ENCODE measurements at regions not wholly inside any gene's neighbourhood (a gene's known extent, or its start where the extent isn't known, plus 50 kb on each side); places are given as distances from the start of the nearest gene placed in this dataset.

- Histone ChIP-seq H2AFZ (ENCODE audit: low read length) (no peak overlapping the region), H3F3A (ENCODE audit: low read depth) (no peaks in the 10 kb centered on the region), H3K27me3 (ENCODE audit: insufficient read depth, low read length, poor library complexity, severe bottlenecking) (no peaks in the 10 kb centered on the region), H3K36me3 (ENCODE audit: insufficient read depth, low read length) (no peaks in the 10 kb centered on the region), H3K9me2 (replicated peaks; ENCODE audit: low read depth, low read length) (no peaks in the 10 kb centered on the region), H3K4me1 (ENCODE audit: insufficient read depth, low read length, poor library complexity, severe bottlenecking) (no peaks in the 10 kb centered on the region), H3K4me3 (ENCODE audit: low read length, poor library complexity, severe bottlenecking) (no peak overlapping the region), H3K4me2 (ENCODE audit: low read depth, low read length, poor library complexity, severe bottlenecking) (no peak overlapping the region), H4K20me1 (ENCODE audit: insufficient read depth, low read length, poor library complexity, severe bottlenecking) (no peaks in the 10 kb centered on the region), H3K9ac (ENCODE audit: low read depth, low read length, poor library complexity, severe bottlenecking) (no peak overlapping the region), H3K9me3 (ENCODE audit: insufficient read depth, low read depth, low read length) (no peaks in the 10 kb centered on the region), H3K79me2 (ENCODE audit: insufficient read depth, low read length) (no peaks in the 10 kb centered on the region)
- no peak for TF ChIP-seq CTCF (conservative IDR thresholded peaks at IDR 0.05; ENCODE audit: low read length)
Measured at GRCh38 chr20:40561187-40561586, 127.8 kb downstream of the MAFB start.

- Histone ChIP-seq H3K4me3 (ENCODE audit: low read length, poor library complexity, severe bottlenecking) (no peak overlapping the region), H3K9me2 (replicated peaks; ENCODE audit: low read depth, low read length) (no peaks in the 10 kb centered on the region), H3K36me3 (ENCODE audit: insufficient read depth, low read length) (no peaks in the 10 kb centered on the region), H3K4me1 (ENCODE audit: insufficient read depth, low read length, poor library complexity, severe bottlenecking) (no peaks in the 10 kb centered on the region), H3K27me3 (ENCODE audit: insufficient read depth, low read length, poor library complexity, severe bottlenecking) (no peaks in the 10 kb centered on the region), H3K9me3 (ENCODE audit: insufficient read depth, low read depth, low read length) (no peaks in the 10 kb centered on the region), H3K4me2 (ENCODE audit: low read depth, low read length, poor library complexity, severe bottlenecking) (no peak overlapping the region), H3K9ac (ENCODE audit: low read depth, low read length, poor library complexity, severe bottlenecking) (no peak overlapping the region), H4K20me1 (ENCODE audit: insufficient read depth, low read length, poor library complexity, severe bottlenecking) (no peaks in the 10 kb centered on the region), H2AFZ (ENCODE audit: low read length) (no peak overlapping the region), H3F3A (ENCODE audit: low read depth) (no peaks in the 10 kb centered on the region), H3K79me2 (ENCODE audit: insufficient read depth, low read length) (no peaks in the 10 kb centered on the region)
- no peak for TF ChIP-seq CTCF (conservative IDR thresholded peaks at IDR 0.05; ENCODE audit: low read length)
- TF ChIP-seq EZH2phosphoT487 (IDR thresholded peaks at IDR 0.05; ENCODE audit: borderline replicate concordance): no peak
Measured at GRCh38 chr20:40558212-40558611, 130.8 kb downstream of the MAFB start.

GRCh38 chr20:40551125-40551530 lies 137.9 kb downstream of the MAFB start:
- Histone ChIP-seq H3K4me3 (ENCODE audit: low read length, poor library complexity, severe bottlenecking) (no peak overlapping the region), H3K9me3 (ENCODE audit: insufficient read depth, low read depth, low read length) (no peaks in the 10 kb centered on the region), H3K79me2 (ENCODE audit: insufficient read depth, low read length) (no peaks in the 10 kb centered on the region), H3F3A (ENCODE audit: low read depth) (no peaks in the 10 kb centered on the region), H4K20me1 (ENCODE audit: insufficient read depth, low read length, poor library complexity, severe bottlenecking) (no peaks in the 10 kb centered on the region), H2AFZ (ENCODE audit: low read length) (no peak overlapping the region), H3K9me2 (replicated peaks; ENCODE audit: low read depth, low read length) (no peaks in the 10 kb centered on the region), H3K27me3 (ENCODE audit: insufficient read depth, low read length, poor library complexity, severe bottlenecking) (no peaks in the 10 kb centered on the region), H3K4me2 (ENCODE audit: low read depth, low read length, poor library complexity, severe bottlenecking) (no peak overlapping the region), H3K4me1 (ENCODE audit: insufficient read depth, low read length, poor library complexity, severe bottlenecking) (no peaks in the 10 kb centered on the region), H3K9ac (ENCODE audit: low read depth, low read length, poor library complexity, severe bottlenecking) (no peak overlapping the region), H3K36me3 (ENCODE audit: insufficient read depth, low read length) (no peaks in the 10 kb centered on the region)
- TF ChIP-seq EZH2phosphoT487 (IDR thresholded peaks at IDR 0.05; ENCODE audit: borderline replicate concordance) (no peak), CTCF (conservative IDR thresholded peaks at IDR 0.05; ENCODE audit: low read length) (no peak)
